ENCODE measurements at regions not wholly inside any gene's neighbourhood (a gene's known extent, or its start where the extent isn't known, plus 50 kb on each side); places are given as distances from the start of the nearest gene placed in this dataset.
"Not testable (repeated sequence)": the region's sequence is repeated elsewhere in the genome, so short reads cannot be mapped to it uniquely, and the experiment has no call there.

GRCh38 chr10:4159173-4159572, 374.2 kb upstream of the KLF6 start:
- no peak for TF ChIP-seq CTCF (conservative IDR thresholded peaks at IDR 0.05)

DNA sequence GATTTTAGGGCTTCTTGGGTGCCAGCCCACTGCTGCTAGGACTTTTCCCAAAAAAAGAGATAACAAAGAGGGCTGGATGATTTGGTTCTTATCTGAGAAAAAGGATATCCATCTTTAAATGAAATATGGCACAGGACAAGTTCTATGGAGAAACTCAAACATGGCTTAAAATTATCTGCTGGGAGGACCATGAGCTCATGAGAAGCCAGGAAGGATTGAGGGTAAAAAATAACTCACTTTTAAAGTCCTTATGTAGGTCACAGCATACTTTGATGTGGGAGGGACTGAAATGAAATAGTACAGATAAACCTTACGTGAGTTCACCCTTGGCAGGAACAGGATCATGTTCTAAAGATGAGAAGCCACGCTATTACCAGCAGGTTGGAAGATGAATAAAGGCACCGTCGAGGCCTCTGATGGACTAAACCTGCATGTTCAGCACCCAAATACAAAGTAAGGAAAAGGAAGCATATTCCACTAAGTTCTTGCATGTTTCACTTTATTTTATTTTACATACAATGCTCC, 369.2 kb upstream of the KLF6 start:
- no peak overlapping the region for H3K27ac ChIP-seq
- TF ChIP-seq CTCF (conservative IDR thresholded peaks at IDR 0.05): no peak

More at GRCh38 chr10:4159173-4159572, 374.2 kb upstream of the KLF6 start:
- H3K27ac ChIP-seq: no peak overlapping the region

GRCh38 chr10:4151466-4151865, 366.5 kb upstream of the KLF6 start:
- TF ChIP-seq CTCF (conservative IDR thresholded peaks at IDR 0.05): no peak; the same call in 1 of the 2 replicates
- no peak overlapping the region for H3K27ac ChIP-seq

DNA sequence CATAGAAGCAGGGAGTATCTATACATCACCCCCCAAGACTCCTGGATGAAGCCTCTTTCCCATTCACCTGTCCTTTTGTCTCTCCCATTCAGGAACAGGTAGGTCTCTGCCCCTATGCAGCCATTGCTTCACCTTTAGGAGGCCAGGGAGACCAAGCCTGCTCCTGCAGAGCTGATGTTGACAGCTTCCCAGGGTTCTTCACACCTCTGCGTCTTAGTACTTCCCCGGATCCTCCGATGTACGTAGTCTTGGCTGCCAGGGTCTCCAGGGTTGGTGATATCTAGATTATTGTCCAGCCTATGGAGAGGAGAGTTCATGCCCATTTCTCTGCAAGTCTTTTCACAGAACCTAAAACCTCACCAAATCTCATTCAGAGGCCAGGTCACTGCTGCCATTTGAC, 365.7 kb upstream of the KLF6 start:
- H3K27ac ChIP-seq: no peak overlapping the region
- TF ChIP-seq CTCF (conservative IDR thresholded peaks at IDR 0.05): no peak

DNA sequence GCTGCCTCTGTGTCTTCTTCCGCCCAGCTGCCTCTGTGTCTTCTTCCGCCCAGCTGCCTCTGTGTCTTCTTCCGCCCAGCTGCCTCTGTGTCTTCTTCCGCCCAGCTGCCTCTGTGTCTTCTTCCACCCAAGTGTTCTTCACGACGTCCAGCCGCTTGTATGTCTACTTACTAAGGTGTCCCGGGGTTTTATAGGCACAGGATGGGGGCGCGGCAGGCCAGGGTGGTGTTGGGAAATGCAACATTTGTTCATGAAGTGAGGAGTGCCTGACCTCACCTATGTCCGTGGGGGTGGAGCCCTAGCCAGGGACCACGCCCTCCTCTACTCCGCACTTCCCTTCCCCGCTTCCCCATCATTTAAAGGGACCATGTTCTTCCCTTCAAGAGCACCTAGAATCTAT, 364.5 kb upstream of the KLF6 start:
- not testable (repeated sequence) for H3K27ac ChIP-seq

- TF ChIP-seq CTCF (conservative IDR thresholded peaks at IDR 0.05): no peak
These were observed 362.2 kb upstream of the KLF6 start for GRCh38 chr10:4147245-4147644.

DNA sequence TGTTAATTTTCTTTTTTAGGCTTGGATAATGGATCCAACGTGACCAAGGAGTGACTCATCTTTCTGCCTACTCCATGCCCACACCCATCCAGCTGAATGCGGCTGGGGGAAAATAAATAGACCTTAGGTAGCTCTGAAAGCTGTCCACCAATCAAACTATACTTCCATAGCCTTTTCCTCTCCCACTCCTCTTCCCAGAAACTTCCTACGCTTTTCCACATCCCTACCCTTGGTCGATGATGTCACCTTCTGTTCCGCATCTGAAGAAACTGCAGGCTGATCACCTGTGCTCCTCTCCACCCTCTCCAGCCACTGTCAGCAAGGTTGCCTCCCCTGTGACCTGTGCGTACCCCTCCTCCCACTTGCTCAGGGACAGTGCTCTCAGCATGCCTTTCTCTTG, 359.8 kb upstream of the KLF6 start:
- no peak for TF ChIP-seq CTCF (conservative IDR thresholded peaks at IDR 0.05)
- no peak overlapping the region for H3K27ac ChIP-seq

More at GRCh38 chr10:4147245-4147644, 362.2 kb upstream of the KLF6 start:
- H3K27ac ChIP-seq: no peak overlapping the region

DNA sequence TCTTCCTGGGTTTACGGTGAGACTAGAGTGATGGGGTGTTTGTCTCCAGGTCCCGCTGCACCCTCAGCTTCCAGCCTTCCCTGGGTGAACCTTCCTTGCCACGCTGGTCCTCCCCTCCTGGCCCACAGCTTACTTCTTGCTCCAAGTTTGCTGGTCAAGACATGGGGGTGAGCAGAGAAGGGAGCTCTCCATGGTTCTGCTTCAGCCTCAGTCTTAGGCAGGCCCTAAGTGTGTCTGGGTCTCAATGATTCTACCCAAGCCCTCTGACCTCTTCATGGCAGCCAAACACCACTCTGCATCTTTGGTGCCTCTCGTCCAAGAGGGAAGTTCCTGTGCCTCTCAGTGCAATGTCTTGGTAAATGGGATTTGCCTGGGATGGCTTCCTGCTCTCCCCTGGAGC, 356.5 kb upstream of the KLF6 start:
- no peak overlapping the region for H3K27ac ChIP-seq
- no peak for TF ChIP-seq CTCF (conservative IDR thresholded peaks at IDR 0.05)

All from VCaP (cell line).